HEK293T (cell line): ENCODE measurements at regions not wholly inside any gene's neighbourhood (a gene's known extent, or its start where the extent isn't known, plus 50 kb on each side); places are given as distances from the start of the nearest gene placed in this dataset.

Experiments used
- ARNT ChIP-seq: fragments of 450-650 bp; IDR thresholded peaks from 2 replicates; pipeline ENCODE4 v1.6.1; 2017; ENCODE audit warnings: mild to moderate bottlenecking
- FOXA1 ChIP-seq: fragments of 450-650 bp; IDR thresholded peaks from 2 replicates; pipeline ENCODE4 v1.6.1; 2016; ENCODE audit warnings: mild to moderate bottlenecking
- FOXK2 ChIP-seq: fragments of 450-650 bp; IDR thresholded peaks from 2 replicates; pipeline ENCODE4 v1.6.1; 2016; ENCODE audit warnings: mild to moderate bottlenecking
- FOXM1 ChIP-seq: fragments of 450-650 bp; IDR thresholded peaks from 2 replicates; pipeline ENCODE4 v1.6.1; 2017; ENCODE audit warnings: mild to moderate bottlenecking, borderline replicate concordance
- NFRKB ChIP-seq: fragments of 450-650 bp; IDR thresholded peaks from 2 replicates; pipeline ENCODE4 v1.6.1; 2016; ENCODE audit warnings: mild to moderate bottlenecking, moderate library complexity
- SUZ12 ChIP-seq: fragments of 450-650 bp; IDR thresholded peaks from 2 replicates; pipeline ENCODE4 v1.6.1; 2016; ENCODE audit warnings: mild to moderate bottlenecking
- TARDBP ChIP-seq: fragments of 450-650 bp; IDR thresholded peaks from 2 replicates; pipeline ENCODE4 v1.6.1; 2016
- ZNF384 ChIP-seq: fragments of 450-650 bp; IDR thresholded peaks from 2 replicates; pipeline ENCODE4 v1.6.1; 2016
- TF ChIP-seq, protein P1 (sequence below): fragments of 450-650 bp; IDR thresholded peaks from 2 replicates; pipeline ENCODE4 v1.6.1; 2016

- no peak for TF ChIP-seq TARDBP
- TF ChIP-seq FOXM1 = no peak
- no peak for TF ChIP-seq FOXA1
- TF ChIP-seq FOXK2 = no peak
- TF ChIP-seq, protein P1, sequence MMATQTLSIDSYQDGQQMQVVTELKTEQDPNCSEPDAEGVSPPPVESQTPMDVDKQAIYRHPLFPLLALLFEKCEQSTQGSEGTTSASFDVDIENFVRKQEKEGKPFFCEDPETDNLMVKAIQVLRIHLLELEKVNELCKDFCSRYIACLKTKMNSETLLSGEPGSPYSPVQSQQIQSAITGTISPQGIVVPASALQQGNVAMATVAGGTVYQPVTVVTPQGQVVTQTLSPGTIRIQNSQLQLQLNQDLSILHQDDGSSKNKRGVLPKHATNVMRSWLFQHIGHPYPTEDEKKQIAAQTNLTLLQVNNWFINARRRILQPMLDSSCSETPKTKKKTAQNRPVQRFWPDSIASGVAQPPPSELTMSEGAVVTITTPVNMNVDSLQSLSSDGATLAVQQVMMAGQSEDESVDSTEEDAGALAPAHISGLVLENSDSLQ = no peak
- no peak for TF ChIP-seq NFRKB
- TF ChIP-seq SUZ12 = no peak
- TF ChIP-seq ARNT = no peak
- no peak for TF ChIP-seq ZNF384
Observed at GRCh38 chr1:78226784-78227183, 181.0 kb downstream of the GIPC2 start.
